K562 (cell line): ENCODE measurements at regions not wholly inside any gene's neighbourhood (a gene's known extent, or its start where the extent isn't known, plus 50 kb on each side); places are given as distances from the start of the nearest gene placed in this dataset.

Source experiments
- ATAC-seq: fragments of 200-7000 bp; cut with Tn5 transposase; 3 replicates; pipeline ENCODE4 v1.9.1; 2020; ENCODE audit warnings: moderate library complexity
- BruUV-seq: library from RNA; stranded (reverse); fragments of 400-500 nt; replicated peaks from 2 replicates; lab custom pipeline; 2021; lab: Mats Ljungman, UMichigan
- CTCF ChIA-PET: fragments of 300-600 bp; formaldehyde crosslinking; extraction: SDS; loops from one replicate; lab custom pipeline; 2021; ENCODE audit warnings: low intra/inter-chr PET ratio; lab: Yijun Ruan, JAX
- POLR2A ChIA-PET: fragments of 300-600, 350-650 bp; sonication (Branson Sonifier 250); formaldehyde crosslinking; extraction: SDS; loops from one replicate; lab custom pipeline; 2021; ENCODE audit warnings: antibody characterized with exemption, inconsistent platforms; lab: Yijun Ruan, JAX
- DNase-seq, 4 experiments: peaks; one replicate each; pipeline versions ENCODE4 v3.0.0 to v3.0.0-alpha.2; 2011 to 2018; ENCODE audit warnings: low spot score in 3 of 4, mixed read lengths in 3 of 4; ENCODE audit errors: extremely low read depth in 1 of 4
- FAIRE-seq: peaks from 2 replicates; lab custom pipeline; 2011; peaks lifted over from hg19 to GRCh38; lab: Jason Lieb, UNC
- H2AFZ ChIP-seq: 2 replicates; pipeline ENCODE4 v1.6.0; 2011; ENCODE audit warnings: low read depth, low read length, control low read depth, inconsistent platforms
- H3K27ac ChIP-seq: fragments of 200-600 bp; 3 replicates; pipeline ENCODE4 v1.8.0; 2011; ENCODE audit warnings: low read depth, mild to moderate bottlenecking, control low read depth, inconsistent platforms, low read length, moderate library complexity, mixed read lengths; ENCODE audit errors: extremely low read depth
- H3K27me3 ChIP-seq, 2 experiments: fragments of 300-600 bp in 1 of 2; 2 replicates in 1 of 2; 3 replicates in 1 of 2; pipeline versions ENCODE4 v1.6.0 to v1.8.0; 2011; ENCODE audit warnings: inconsistent platforms in 2 of 2, low read length in 2 of 2, mild to moderate bottlenecking in 1 of 2, mixed read lengths in 1 of 2, moderate library complexity in 1 of 2; ENCODE audit not compliant: control insufficient read depth in 2 of 2, insufficient read depth in 2 of 2
- H3K36me3 ChIP-seq: fragments of 300-600 bp; 3 replicates; pipeline ENCODE4 v1.8.0; 2011; ENCODE audit warnings: mild to moderate bottlenecking, low read length, inconsistent platforms; ENCODE audit not compliant: control insufficient read depth, insufficient read depth
- H3K4me1 ChIP-seq, 2 experiments: fragments of 200-600 bp in 1 of 2; replicated peaks in 1 of 2; 2 replicates in 1 of 2; 3 replicates in 1 of 2; pipeline versions ENCODE4 v1.5.1 to v1.8.0; 2011; ENCODE audit warnings: inconsistent platforms in 2 of 2, low read length in 2 of 2, mild to moderate bottlenecking in 1 of 2, mixed read lengths in 1 of 2, moderate library complexity in 1 of 2; ENCODE audit not compliant: control insufficient read depth in 2 of 2, insufficient read depth in 2 of 2
- H3K4me2 ChIP-seq: 2 replicates; pipeline ENCODE4 v1.6.1; 2011; ENCODE audit warnings: low read length, control low read depth, inconsistent platforms, mixed read lengths; ENCODE audit not compliant: insufficient read depth
- H3K4me3 ChIP-seq: fragments of 200-600 bp; sonication (generic), shearing (Covaris generic); 2 replicates; pipeline ENCODE4 v1.5.1; 2016; ENCODE audit warnings: control low read depth, inconsistent platforms
- H3K79me2 ChIP-seq: fragments of 200-600 bp; 3 replicates; pipeline ENCODE4 v1.8.0; 2011; ENCODE audit warnings: low read length, inconsistent platforms; ENCODE audit not compliant: control insufficient read depth, insufficient read depth
- H3K9ac ChIP-seq, 2 experiments: 2 replicates each; pipeline versions ENCODE4 v1.6.0 to v1.6.1; 2011; ENCODE audit warnings: low read depth in 2 of 2, low read length in 2 of 2, control low read depth in 1 of 2, inconsistent platforms in 1 of 2, mild to moderate bottlenecking in 1 of 2, mixed read lengths in 1 of 2; ENCODE audit not compliant: insufficient read depth in 1 of 2
- H3K9me1 ChIP-seq: one replicate; pipeline ENCODE4 v1.6.0; 2011; ENCODE audit warnings: inconsistent platforms, mild to moderate bottlenecking, low read length, moderate library complexity; ENCODE audit not compliant: control insufficient read depth, insufficient read depth
- H3K9me3 ChIP-seq: replicated peaks from 2 replicates; pipeline ENCODE4 v1.5.1; 2011; ENCODE audit warnings: low read depth, low read length, inconsistent platforms; ENCODE audit not compliant: control insufficient read depth, insufficient read depth
- H4K20me1 ChIP-seq: replicated peaks from 2 replicates; pipeline ENCODE4 v1.6.1; 2011; ENCODE audit warnings: low read length, inconsistent platforms, mixed read lengths; ENCODE audit not compliant: control insufficient read depth, insufficient read depth
- DDX20 ChIP-seq: fragments of 450-650 bp; IDR thresholded peaks from 2 replicates; pipeline ENCODE4 v1.6.1; 2016; ENCODE audit warnings: missing genetic modification characterization, low read depth, mild to moderate bottlenecking, missing compliant biosample characterization, moderate library complexity
- DNMT1 ChIP-seq: fragments of 450-650 bp; IDR thresholded peaks from 2 replicates; pipeline ENCODE4 v1.6.1; 2016; ENCODE audit warnings: antibody characterized with exemption, mild to moderate bottlenecking
- FIP1L1 ChIP-seq: fragments of 200-400 bp; formaldehyde crosslinking; IDR thresholded peaks from 2 replicates; pipeline ENCODE4 v1.6.1; 2018; ENCODE audit warnings: mild to moderate bottlenecking, low read depth, low read length; ENCODE audit not compliant: poor library complexity, severe bottlenecking
- HEY1 ChIP-seq: fragments of 250-450 bp; sonication (Bioruptor Pico); IDR thresholded peaks from 2 replicates; pipeline ENCODE4 v1.5.0; 2020; ENCODE audit warnings: mild to moderate bottlenecking, moderate library complexity, borderline replicate concordance
- IRF1 ChIP-seq: sonication (generic); formaldehyde crosslinking; IDR thresholded peaks from 2 replicates; pipeline ENCODE4 v1.8.0; 2022; ENCODE audit warnings: missing genetic modification reagents, mild to moderate bottlenecking, borderline replicate concordance
- MIER1 ChIP-seq: fragments of 450-650 bp; IDR thresholded peaks from 2 replicates; pipeline ENCODE4 v1.6.1; 2016; ENCODE audit warnings: antibody characterized with exemption, mild to moderate bottlenecking, low read depth
- RBM22 ChIP-seq: fragments of 200-400 bp; formaldehyde crosslinking; IDR thresholded peaks from 2 replicates; pipeline ENCODE4 v1.6.1; 2018; ENCODE audit warnings: low read length, low read depth; ENCODE audit not compliant: poor library complexity, severe bottlenecking
- RNF2 ChIP-seq: sonication (generic); IDR thresholded peaks from 2 replicates; pipeline ENCODE4 v1.6.1; 2016
- RREB1 ChIP-seq: fragments of 250-450 bp; sonication (Bioruptor Pico); IDR thresholded peaks from 2 replicates; pipeline ENCODE4 v1.4.0; 2020
- SMARCB1 ChIP-seq: IDR thresholded peaks from 2 replicates; pipeline ENCODE4 v1.6.1; 2011; ENCODE audit warnings: improper control_type of control experiment, low read depth; ENCODE audit not compliant: insufficient read length
- TEAD2 ChIP-seq: fragments of 450-650 bp; IDR thresholded peaks from 2 replicates; pipeline ENCODE4 v1.6.1; 2016; ENCODE audit warnings: missing genetic modification characterization, control low read depth, missing compliant biosample characterization
- THAP7 ChIP-seq: fragments of 250-450 bp; sonication (Bioruptor Pico); IDR thresholded peaks from 2 replicates; pipeline ENCODE4 v1.5.0; 2021
- ZFX ChIP-seq: sonication (generic); formaldehyde crosslinking; IDR thresholded peaks from 2 replicates; pipeline ENCODE4 v1.8.0; 2022; ENCODE audit warnings: mild to moderate bottlenecking, missing genetic modification reagents, moderate library complexity
- ZNF12 ChIP-seq: sonication (generic); formaldehyde crosslinking; IDR thresholded peaks from 2 replicates; pipeline ENCODE4 v1.4.0; 2020; ENCODE audit warnings: mild to moderate bottlenecking, missing genetic modification reagents
- ZNF175 ChIP-seq: fragments of 200-800 bp; sonication (Bioruptor generic); IDR thresholded peaks from 2 replicates; pipeline ENCODE4 v1.6.1; 2016; ENCODE audit warnings: low read depth, mild to moderate bottlenecking, missing genetic modification characterization, missing compliant biosample characterization
- ZNF41 ChIP-seq: fragments of 250-450 bp; sonication (Bioruptor Pico); conservative IDR thresholded peaks from 2 replicates; pipeline ENCODE4 v1.4.0; 2020; ENCODE audit warnings: mild to moderate bottlenecking
- ZNF717 ChIP-seq: fragments of 250-450 bp; sonication (Bioruptor Pico); IDR thresholded peaks from 2 replicates; pipeline ENCODE4 v1.5.0; 2021
- WGBS: fragments of 100-300 bp; shearing (Covaris generic); methylation state at CpG from one replicate; pipeline ENCODE4 v1.1.6; 2016; ENCODE audit warnings: low coverage, mixed read lengths; ENCODE audit not compliant: insufficient coverage; ENCODE audit errors: missing lambda C conversion rate; 5-methylcytosine and 5-hydroxymethylcytosine counted together
- in situ Hi-C: fragments of 300-500 bp; cut with MboI; formaldehyde crosslinking; loops from 4 replicates; pipeline ENCODE4 v1.15.0; 2018; ENCODE audit warnings: inconsistent platforms, mixed read lengths
- intact Hi-C: fragments of 100-400 bp; cut with micrococcal nuclease; formaldehyde crosslinking; loops from 2 replicates; pipeline ENCODE4 v1.14.2; 2022

DNA sequence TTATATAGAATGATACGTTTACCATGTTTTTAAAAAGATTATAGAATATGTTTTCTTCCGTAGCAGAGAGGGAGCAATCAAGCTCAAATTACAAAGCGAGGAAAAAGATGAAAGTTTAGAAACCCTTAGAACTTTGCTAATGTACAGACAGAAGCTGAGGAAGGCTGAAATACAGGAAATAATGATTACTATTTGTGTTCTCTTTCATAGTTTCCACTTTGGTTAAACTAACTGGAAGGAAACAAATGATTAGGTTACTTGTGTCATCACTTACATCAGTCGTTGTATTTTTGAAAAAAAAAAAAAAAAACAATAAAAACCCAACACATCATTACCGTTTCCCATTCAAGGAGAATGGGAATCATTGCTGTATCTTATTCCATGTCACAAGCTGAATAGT is 337.8 kb upstream of the CBLB start (continued):
- TF ChIP-seq ZNF717 (CRISPR knock-in tag) (no peak), DDX20 (no peak), IRF1 (CRISPR knock-in tag) (no peak), DNMT1 (no peak), TEAD2 (tag) (no peak)

DNA sequence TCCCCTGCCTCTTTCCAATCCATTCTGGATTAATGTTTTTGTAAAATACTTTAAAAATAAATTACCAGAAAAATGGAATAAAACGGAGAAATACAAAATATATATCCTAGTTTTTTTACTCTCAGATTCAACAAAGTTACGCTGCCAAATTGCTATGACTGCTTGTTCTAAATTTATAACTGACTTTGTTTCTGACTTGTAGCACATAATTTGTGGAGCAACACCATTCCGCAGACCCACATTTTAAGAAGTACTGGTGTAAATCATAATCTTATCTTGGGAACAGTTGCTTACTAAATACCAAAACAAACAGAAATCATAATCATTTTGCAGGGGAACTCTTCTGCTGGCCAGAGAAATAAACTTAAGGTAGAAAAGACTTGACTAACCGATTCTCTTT is 339.4 kb upstream of the CBLB start:
- no peaks in the 10 kb centered on the region for H3K27me3 ChIP-seq
- POLR2A ChIA-PET: no interaction called here
- DNase-seq (no peak), FAIRE-seq (no peak), ATAC-seq (no peak)
- in situ Hi-C loops (no loop called here), intact Hi-C loops (loop anchor here (10.0 kb wide), 1 partner anchor 73 kb away; no protein-coding TSS in a partner anchor)
- no peaks in the 10 kb centered on the region for H4K20me1 ChIP-seq
- H2AFZ ChIP-seq: no peak overlapping the region
- H3K9me3 ChIP-seq: no peaks in the 10 kb centered on the region
- 44% methylated on average over 4 of the region's 4 CpGs for WGBS
- H3K4me2 ChIP-seq: no peak overlapping the region
- no peaks in the 10 kb centered on the region for H3K79me2 ChIP-seq
- no peak overlapping the region for H3K4me3 ChIP-seq
- H3K36me3 ChIP-seq: no peaks in the 10 kb centered on the region
- no peaks in the 10 kb centered on the region for H3K4me1 ChIP-seq
- no peak overlapping the region for H3K9ac ChIP-seq
- BruUV-seq: no TSS peak
- CTCF ChIA-PET: no interaction called here
- no peak overlapping the region for H3K27ac ChIP-seq
- no peaks in the 10 kb centered on the region for H3K9me1 ChIP-seq
- TF ChIP-seq HEY1 (CRISPR knock-in tag) (no peak), ZFX (CRISPR knock-in tag) (no peak), MIER1 (no peak), RNF2 (no peak), FIP1L1 (no peak), RBM22 (no peak), ZNF175 (CRISPR knock-in tag) (no peak), SMARCB1 (no peak), RREB1 (CRISPR knock-in tag) (no peak), ZNF41 (CRISPR knock-in tag) (no peak), ZNF12 (CRISPR knock-in tag) (no peak), THAP7 (CRISPR knock-in tag) (no peak)
